ENCODE measurements at regions not wholly inside any gene's neighbourhood (a gene's known extent, or its start where the extent isn't known, plus 50 kb on each side); places are given as distances from the start of the nearest gene placed in this dataset.

DNA sequence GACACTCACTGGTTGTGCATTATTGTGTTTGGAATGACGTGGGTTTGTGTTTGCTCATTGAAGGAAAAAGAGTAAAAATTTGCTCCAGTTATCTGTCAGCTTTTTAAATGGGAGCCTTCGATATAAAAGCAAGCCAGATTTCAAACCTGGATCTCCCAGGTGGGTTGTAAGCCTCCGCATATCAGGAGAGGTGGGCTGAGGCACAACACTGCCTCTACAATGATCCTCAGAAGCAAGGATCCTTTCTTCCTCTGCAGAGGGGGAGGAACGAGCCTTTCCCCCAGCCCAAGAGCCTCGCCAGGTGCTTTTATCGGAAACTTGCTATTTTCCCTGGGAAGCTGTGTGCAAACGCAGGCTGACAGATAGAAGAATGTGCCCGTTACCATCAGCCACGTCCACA is 331.0 kb upstream of the MGMT start:
- TF ChIP-seq CTCF (IDR thresholded peaks at IDR 0.05; ENCODE audit: low read depth, low read length, poor library complexity, severe bottlenecking) (no peak), EZH2phosphoT487 (IDR thresholded peaks at IDR 0.05; ENCODE audit: borderline replicate concordance, low read length) (no peak)

Data from DOHH2 (cell line).